ENCODE measurements at regions not wholly inside any gene's neighbourhood (a gene's known extent, or its start where the extent isn't known, plus 50 kb on each side); places are given as distances from the start of the nearest gene placed in this dataset.

DNA sequence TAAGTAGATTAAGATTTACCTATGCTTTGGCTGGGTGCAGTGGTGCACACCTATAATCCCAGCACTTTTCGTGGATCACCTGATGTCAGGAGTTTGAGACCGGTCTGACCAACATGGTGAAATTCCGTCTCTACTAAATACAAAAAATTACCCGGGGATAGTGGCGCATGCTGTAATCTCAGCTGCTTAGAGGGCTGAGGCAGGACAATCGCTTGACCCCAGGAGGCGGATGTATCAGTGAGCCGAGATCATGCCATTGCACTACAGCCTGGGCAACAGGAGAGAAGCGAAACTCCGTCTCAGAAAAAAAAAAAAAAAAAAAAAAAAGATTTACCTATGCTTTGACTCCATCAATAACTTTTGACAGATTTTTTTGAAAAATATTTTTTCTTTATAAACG, 267.1 kb upstream of the SEMA6A start:
- no peak for TF ChIP-seq CREM (CRISPR knock-in tag; IDR thresholded peaks at IDR 0.05)
- no peak for TF ChIP-seq RORB (CRISPR knock-in tag; IDR thresholded peaks at IDR 0.05)
- no peak for TF ChIP-seq NR1H2 (CRISPR knock-in tag; IDR thresholded peaks at IDR 0.05)
- TF ChIP-seq, protein P1, sequence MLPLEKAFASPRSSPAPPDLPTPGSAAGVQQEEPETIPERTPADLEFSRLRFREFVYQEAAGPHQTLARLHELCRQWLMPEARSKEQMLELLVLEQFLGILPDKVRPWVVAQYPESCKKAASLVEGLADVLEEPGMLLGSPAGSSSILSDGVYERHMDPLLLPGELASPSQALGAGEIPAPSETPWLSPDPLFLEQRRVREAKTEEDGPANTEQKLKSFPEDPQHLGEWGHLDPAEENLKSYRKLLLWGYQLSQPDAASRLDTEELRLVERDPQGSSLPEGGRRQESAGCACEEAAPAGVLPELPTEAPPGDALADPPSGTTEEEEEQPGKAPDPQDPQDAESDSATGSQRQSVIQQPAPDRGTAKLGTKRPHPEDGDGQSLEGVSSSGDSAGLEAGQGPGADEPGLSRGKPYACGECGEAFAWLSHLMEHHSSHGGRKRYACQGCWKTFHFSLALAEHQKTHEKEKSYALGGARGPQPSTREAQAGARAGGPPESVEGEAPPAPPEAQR (CRISPR knock-in tag; IDR thresholded peaks at IDR 0.05) = no peak
- no peak for TF ChIP-seq MYBL2 (CRISPR knock-in tag; IDR thresholded peaks at IDR 0.05)
- no peak for TF ChIP-seq SOX15 (CRISPR knock-in tag; IDR thresholded peaks at IDR 0.05)
- TF ChIP-seq, protein P2, sequence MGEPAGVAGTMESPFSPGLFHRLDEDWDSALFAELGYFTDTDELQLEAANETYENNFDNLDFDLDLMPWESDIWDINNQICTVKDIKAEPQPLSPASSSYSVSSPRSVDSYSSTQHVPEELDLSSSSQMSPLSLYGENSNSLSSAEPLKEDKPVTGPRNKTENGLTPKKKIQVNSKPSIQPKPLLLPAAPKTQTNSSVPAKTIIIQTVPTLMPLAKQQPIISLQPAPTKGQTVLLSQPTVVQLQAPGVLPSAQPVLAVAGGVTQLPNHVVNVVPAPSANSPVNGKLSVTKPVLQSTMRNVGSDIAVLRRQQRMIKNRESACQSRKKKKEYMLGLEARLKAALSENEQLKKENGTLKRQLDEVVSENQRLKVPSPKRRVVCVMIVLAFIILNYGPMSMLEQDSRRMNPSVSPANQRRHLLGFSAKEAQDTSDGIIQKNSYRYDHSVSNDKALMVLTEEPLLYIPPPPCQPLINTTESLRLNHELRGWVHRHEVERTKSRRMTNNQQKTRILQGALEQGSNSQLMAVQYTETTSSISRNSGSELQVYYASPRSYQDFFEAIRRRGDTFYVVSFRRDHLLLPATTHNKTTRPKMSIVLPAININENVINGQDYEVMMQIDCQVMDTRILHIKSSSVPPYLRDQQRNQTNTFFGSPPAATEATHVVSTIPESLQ (CRISPR knock-in tag; IDR thresholded peaks at IDR 0.05) = no peak
- TF ChIP-seq, protein P3, sequence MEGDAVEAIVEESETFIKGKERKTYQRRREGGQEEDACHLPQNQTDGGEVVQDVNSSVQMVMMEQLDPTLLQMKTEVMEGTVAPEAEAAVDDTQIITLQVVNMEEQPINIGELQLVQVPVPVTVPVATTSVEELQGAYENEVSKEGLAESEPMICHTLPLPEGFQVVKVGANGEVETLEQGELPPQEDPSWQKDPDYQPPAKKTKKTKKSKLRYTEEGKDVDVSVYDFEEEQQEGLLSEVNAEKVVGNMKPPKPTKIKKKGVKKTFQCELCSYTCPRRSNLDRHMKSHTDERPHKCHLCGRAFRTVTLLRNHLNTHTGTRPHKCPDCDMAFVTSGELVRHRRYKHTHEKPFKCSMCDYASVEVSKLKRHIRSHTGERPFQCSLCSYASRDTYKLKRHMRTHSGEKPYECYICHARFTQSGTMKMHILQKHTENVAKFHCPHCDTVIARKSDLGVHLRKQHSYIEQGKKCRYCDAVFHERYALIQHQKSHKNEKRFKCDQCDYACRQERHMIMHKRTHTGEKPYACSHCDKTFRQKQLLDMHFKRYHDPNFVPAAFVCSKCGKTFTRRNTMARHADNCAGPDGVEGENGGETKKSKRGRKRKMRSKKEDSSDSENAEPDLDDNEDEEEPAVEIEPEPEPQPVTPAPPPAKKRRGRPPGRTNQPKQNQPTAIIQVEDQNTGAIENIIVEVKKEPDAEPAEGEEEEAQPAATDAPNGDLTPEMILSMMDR (IDR thresholded peaks at IDR 0.05) = no peak
- CTCF ChIA-PET = no interaction called here
- peaks cover 12% of the 10 kb centered on the region for H3K9me3 Mint-ChIP-seq
- H3K4me3 Mint-ChIP-seq = no peak overlapping the region
- peak; percentile 58 for ATAC-seq
- no peaks in the 10 kb centered on the region for H3K27me3 Mint-ChIP-seq (ENCODE audit: low read depth)
- peaks cover 16% of the 10 kb centered on the region for H3K4me1 Mint-ChIP-seq
- H3K27ac Mint-ChIP-seq = no peak overlapping the region
- no peaks in the 10 kb centered on the region for H3K36me3 Mint-ChIP-seq
- no peak for DNase-seq (ENCODE audit: low spot score)
- POLR2A ChIA-PET = no interaction called here

DNA sequence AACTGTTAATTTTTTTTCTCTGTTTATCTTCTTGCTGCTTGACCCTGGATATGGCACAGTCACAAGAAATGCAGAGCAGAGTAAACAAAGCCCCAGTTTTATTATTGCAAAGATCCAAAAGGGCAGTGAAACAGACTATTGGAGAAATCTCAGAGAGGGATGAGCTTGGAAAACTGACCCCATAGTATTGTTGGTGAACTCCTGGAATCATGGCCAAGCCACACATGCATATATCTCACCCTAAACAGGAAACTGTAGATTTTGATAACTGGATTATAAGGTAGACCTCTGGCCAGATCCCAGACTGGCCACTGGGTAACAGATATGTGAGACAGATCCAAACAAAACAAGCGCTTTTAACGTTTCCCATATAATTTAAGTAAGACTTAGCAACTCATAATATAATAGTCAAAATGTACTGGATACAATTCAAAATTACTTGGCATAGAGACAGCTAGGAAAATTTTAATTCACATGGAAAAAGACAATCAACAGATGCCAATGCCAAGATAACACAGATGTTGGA, 263.5 kb upstream of the SEMA6A start:
- H3K27ac Mint-ChIP-seq = no peak overlapping the region
- ChIA-PET POLR2A (no interaction called here), CTCF (no interaction called here)
- ATAC-seq = no peak
- H3K27me3 Mint-ChIP-seq (ENCODE audit: low read depth) = no peaks in the 10 kb centered on the region
- H3K4me3 Mint-ChIP-seq = no peak overlapping the region
- H3K4me1 Mint-ChIP-seq = peaks cover 12% of the 10 kb centered on the region
- H3K36me3 Mint-ChIP-seq = peaks cover 6% of the 10 kb centered on the region; the same call in 1 of the 2 replicates
- no peak for TF ChIP-seq JUN (CRISPR knock-in tag; IDR thresholded peaks at IDR 0.05)
- TF ChIP-seq TCF7 (CRISPR knock-in tag; IDR thresholded peaks at IDR 0.05; ENCODE audit: low read depth) = no peak
- TF ChIP-seq CREM (CRISPR knock-in tag; IDR thresholded peaks at IDR 0.05) = no peak
- TF ChIP-seq RELA (CRISPR knock-in tag; IDR thresholded peaks at IDR 0.05; ENCODE audit: borderline replicate concordance) = no peak
- no peak for TF ChIP-seq OVOL2 (CRISPR knock-in tag; IDR thresholded peaks at IDR 0.05; ENCODE audit: borderline replicate concordance)
- H3K9me3 Mint-ChIP-seq = peaks cover 13% of the 10 kb centered on the region; the same call in 1 of the 2 replicates
- DNase-seq (ENCODE audit: low spot score) = no peak

DNA sequence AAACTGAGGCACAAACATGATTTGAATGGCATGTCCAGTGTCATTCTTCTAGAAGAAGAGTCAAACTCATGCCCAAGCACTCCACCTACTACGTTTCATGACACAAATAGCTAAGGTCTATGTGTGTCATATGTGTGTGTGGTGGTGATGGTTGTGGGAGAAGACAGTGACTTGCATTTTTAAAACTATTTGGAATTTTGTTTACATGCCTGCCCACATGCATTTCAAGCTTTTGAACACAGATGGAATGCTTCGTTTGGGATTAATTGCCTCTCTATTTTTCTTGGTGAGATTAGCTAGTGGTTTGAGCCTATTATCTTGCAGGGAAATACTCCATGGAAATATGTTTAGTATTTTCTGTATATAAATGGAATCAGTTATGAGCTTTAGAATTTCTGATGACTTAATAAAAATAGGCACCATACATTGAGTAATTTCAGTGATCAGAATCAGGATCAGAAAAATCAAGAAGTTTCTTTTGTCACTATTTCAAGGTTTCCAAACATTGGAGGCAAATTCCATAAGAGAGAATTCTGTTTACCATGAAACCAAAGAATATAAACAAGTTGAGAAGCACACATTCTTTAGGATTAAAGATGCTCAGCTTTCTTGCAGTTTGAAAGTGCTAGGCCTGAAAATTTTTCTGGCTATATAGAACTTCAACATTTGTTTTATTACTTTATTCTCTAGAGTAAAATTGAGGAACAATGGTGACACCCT, 260.3 kb upstream of the SEMA6A start:
- ChIA-PET POLR2A (no interaction called here), CTCF (interaction anchor here (0.6 kb wide), 1 partner anchor 11 kb away, joined by 3 read pairs; no protein-coding TSS in a partner anchor)
- Mint-ChIP-seq H3K4me1 (peaks cover 16% of the 10 kb centered on the region), H3K4me3 (no peak overlapping the region), H3K9me3 (peaks cover 20% of the 10 kb centered on the region; the same call in 1 of the 2 replicates), H3K36me3 (peaks cover 15% of the 10 kb centered on the region), H3K27me3 (ENCODE audit: low read depth) (no peaks in the 10 kb centered on the region), H3K27ac (no peak overlapping the region)
- DNase-seq (ENCODE audit: low spot score) (no peak), ATAC-seq (no peak)
- TF ChIP-seq SP1 (CRISPR knock-in tag; conservative IDR thresholded peaks at IDR 0.05) = no peak
- no peak for TF ChIP-seq SOX15 (CRISPR knock-in tag; IDR thresholded peaks at IDR 0.05)

DNA sequence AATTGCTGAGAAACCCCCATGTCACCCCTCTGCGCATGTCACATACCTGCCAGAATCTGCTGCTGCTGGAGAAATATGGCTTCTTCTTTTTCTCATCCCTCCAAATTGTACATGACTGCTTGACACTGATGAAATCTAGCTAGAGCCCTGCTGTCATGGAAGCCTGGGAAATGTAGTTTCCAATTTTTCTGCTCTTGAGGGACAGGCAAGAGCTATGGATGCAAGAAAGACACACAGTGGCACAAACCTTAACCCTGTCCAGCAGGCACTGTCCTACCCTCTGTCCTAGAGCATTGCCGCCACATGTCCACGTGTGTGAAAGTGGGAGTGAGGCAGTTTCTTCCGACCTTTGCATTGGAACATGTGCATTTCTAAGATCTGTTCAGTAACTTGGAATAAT, 255.5 kb upstream of the SEMA6A start:
- peak overlapping the region; percentile 37; the same call in 1 of the 2 replicates for H3K27ac Mint-ChIP-seq
- CTCF ChIA-PET = no interaction called here
- no peaks in the 10 kb centered on the region for H3K27me3 Mint-ChIP-seq (ENCODE audit: low read depth)
- DNase-seq (ENCODE audit: low spot score) = no peak
- peaks cover 32% of the 10 kb centered on the region for H3K4me1 Mint-ChIP-seq
- POLR2A ChIA-PET = no interaction called here
- no peak; the same call in 1 of the 2 replicates for ATAC-seq
- H3K4me3 Mint-ChIP-seq = no peak overlapping the region
- H3K36me3 Mint-ChIP-seq = peaks cover 19% of the 10 kb centered on the region
- H3K9me3 Mint-ChIP-seq = peaks cover 14% of the 10 kb centered on the region; the same call in 1 of the 2 replicates
- TF ChIP-seq, protein P4, sequence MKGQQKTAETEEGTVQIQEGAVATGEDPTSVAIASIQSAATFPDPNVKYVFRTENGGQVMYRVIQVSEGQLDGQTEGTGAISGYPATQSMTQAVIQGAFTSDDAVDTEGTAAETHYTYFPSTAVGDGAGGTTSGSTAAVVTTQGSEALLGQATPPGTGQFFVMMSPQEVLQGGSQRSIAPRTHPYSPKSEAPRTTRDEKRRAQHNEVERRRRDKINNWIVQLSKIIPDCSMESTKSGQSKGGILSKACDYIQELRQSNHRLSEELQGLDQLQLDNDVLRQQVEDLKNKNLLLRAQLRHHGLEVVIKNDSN (CRISPR knock-in tag; IDR thresholded peaks at IDR 0.05) = no peak
